HepG2 (cell line): ENCODE measurements at regions not wholly inside any gene's neighbourhood (a gene's known extent, or its start where the extent isn't known, plus 50 kb on each side); places are given as distances from the start of the nearest gene placed in this dataset.

Experiments
- ATAC-seq: fragments of 200-7000 bp; cut with Tn5 transposase; 3 replicates; pipeline ENCODE4 v1.9.1; 2020; ENCODE audit warnings: mild to moderate bottlenecking, moderate library complexity
- BruUV-seq: library from RNA; stranded (reverse); fragments of 400-500 nt; replicated peaks from 2 replicates; lab custom pipeline; 2021; lab: Mats Ljungman, UMichigan
- CTCF ChIA-PET: fragments of 300-600 bp; formaldehyde crosslinking; extraction: SDS; loops from one replicate; lab custom pipeline; 2021; ENCODE audit warnings: low total read pairs, inconsistent platforms, low intra/inter-chr PET ratio; lab: Yijun Ruan, JAX
- POLR2A ChIA-PET: fragments of 350-600 bp; sonication (Branson Sonifier 250); formaldehyde crosslinking; loops from one replicate; lab custom pipeline; 2020; ENCODE audit warnings: antibody characterized with exemption, inconsistent platforms; lab: Yijun Ruan, JAX
- DNase-seq: peaks from one replicate; pipeline ENCODE4 v3.0.0-alpha.2; 2015; ENCODE audit warnings: low spot score
- FAIRE-seq: peaks from 3 replicates; lab custom pipeline; 2011; peaks lifted over from hg19 to GRCh38; lab: Jason Lieb, UNC
- H2AFZ ChIP-seq: one replicate; pipeline ENCODE4 v1.6.1; 2011; ENCODE audit warnings: low read length, inconsistent platforms
- H3K27ac ChIP-seq: fragments of 300-600 bp; 3 replicates; pipeline ENCODE4 v1.8.0; 2011; ENCODE audit warnings: mixed run types, mild to moderate bottlenecking, mixed read lengths, low read length, inconsistent platforms; ENCODE audit not compliant: insufficient read depth; ENCODE audit errors: extremely low read length
- H3K27me3 ChIP-seq, 2 experiments: fragments of 200-600 bp in 1 of 2; 2 replicates in 1 of 2; 3 replicates in 1 of 2; pipeline versions ENCODE4 v1.6.0 to v1.8.0; 2011; ENCODE audit warnings: low read length in 2 of 2, mild to moderate bottlenecking in 2 of 2, moderate library complexity in 2 of 2, inconsistent platforms in 1 of 2; ENCODE audit not compliant: insufficient read depth in 2 of 2, control insufficient read depth in 1 of 2
- H3K36me3 ChIP-seq, 2 experiments: fragments of 200-600 bp in 1 of 2; replicated peaks in 1 of 2; 2 replicates in 1 of 2; 3 replicates in 1 of 2; pipeline versions ENCODE4 v1.5.1 to v1.8.0; 2011; ENCODE audit warnings: low read length in 2 of 2, inconsistent platforms in 1 of 2; ENCODE audit not compliant: insufficient read depth in 2 of 2, control insufficient read depth in 1 of 2
- H3K4me1 ChIP-seq: 2 replicates; pipeline ENCODE4 v1.5.1; 2012; ENCODE audit warnings: low read length, inconsistent platforms; ENCODE audit not compliant: insufficient read depth
- H3K4me2 ChIP-seq: 2 replicates; pipeline ENCODE4 v1.6.0; 2011; ENCODE audit warnings: low read depth, low read length, inconsistent platforms
- H3K4me3 ChIP-seq, 3 experiments: fragments of 200-600 bp in 1 of 3; sonication (generic), shearing (Covaris generic) in 1 of 3; replicated peaks in 1 of 3; 2 replicates each; pipeline ENCODE4 v1.5.1; 2011 to 2016; ENCODE audit warnings: low read length in 3 of 3, inconsistent platforms in 2 of 3, low read depth in 2 of 3, mild to moderate bottlenecking in 2 of 3, control low read depth in 1 of 3, mixed read lengths in 1 of 3; ENCODE audit not compliant: insufficient read depth in 1 of 3
- H3K79me2 ChIP-seq: one replicate; pipeline ENCODE4 v1.6.1; 2011; ENCODE audit warnings: low read length, inconsistent platforms; ENCODE audit not compliant: insufficient read depth
- H3K9ac ChIP-seq: 2 replicates; pipeline ENCODE4 v1.6.0; 2011; ENCODE audit warnings: mild to moderate bottlenecking, low read depth, low read length, inconsistent platforms; ENCODE audit not compliant: insufficient read depth
- H3K9me3 ChIP-seq: 2 replicates; pipeline ENCODE4 v1.5.1; 2012; ENCODE audit warnings: mild to moderate bottlenecking, low read length
- H4K20me1 ChIP-seq: 2 replicates; pipeline ENCODE4 v1.6.0; 2011; ENCODE audit warnings: inconsistent platforms, mild to moderate bottlenecking, low read length, moderate library complexity; ENCODE audit not compliant: insufficient read depth
- CC2D1A ChIP-seq: sonication (generic); formaldehyde crosslinking; IDR thresholded peaks from 2 replicates; pipeline ENCODE4 v1.8.1; 2023; ENCODE audit warnings: mild to moderate bottlenecking, missing genetic modification reagents
- FOXA3 ChIP-seq: IDR thresholded peaks from 2 replicates; pipeline ENCODE4 v1.6.1; 2016; ENCODE audit warnings: missing genetic modification reagents, missing compliant biosample characterization
- HOMEZ ChIP-seq: IDR thresholded peaks from 2 replicates; pipeline ENCODE4 v1.6.1; 2016; ENCODE audit warnings: low read depth
- MTA1 ChIP-seq: sonication (generic); formaldehyde crosslinking; IDR thresholded peaks from 2 replicates; pipeline ENCODE4 v1.4.0; 2020; ENCODE audit warnings: missing genetic modification reagents, mild to moderate bottlenecking, borderline replicate concordance
- MTF1 ChIP-seq: sonication (generic); formaldehyde crosslinking; IDR thresholded peaks from 2 replicates; pipeline ENCODE4 v1.5.0; 2020; ENCODE audit warnings: missing genetic modification reagents
- REXO4 ChIP-seq: sonication (generic); formaldehyde crosslinking; IDR thresholded peaks from 2 replicates; pipeline ENCODE4 v1.8.0; 2022; ENCODE audit warnings: missing genetic modification reagents, mild to moderate bottlenecking, borderline replicate concordance
- TAF15 ChIP-seq: fragments of 200-400 bp; formaldehyde crosslinking; IDR thresholded peaks from one replicate; pipeline ENCODE4 v1.6.1; 2018; ENCODE audit warnings: mild to moderate bottlenecking, low read depth, low read length; ENCODE audit not compliant: poor library complexity, severe bottlenecking
- THAP9 ChIP-seq: sonication (generic); formaldehyde crosslinking; IDR thresholded peaks from 2 replicates; pipeline ENCODE4; 2020; ENCODE audit warnings: missing genetic modification reagents, mild to moderate bottlenecking, borderline replicate concordance
- TMF1 ChIP-seq: sonication (generic); formaldehyde crosslinking; IDR thresholded peaks from 2 replicates; pipeline ENCODE4 v1.8.1; 2022; ENCODE audit warnings: low read depth, missing genetic modification reagents
- ZGPAT ChIP-seq: IDR thresholded peaks from 2 replicates; pipeline ENCODE4 v1.6.1; 2016; ENCODE audit warnings: mild to moderate bottlenecking
- ZNF337 ChIP-seq: sonication (generic); formaldehyde crosslinking; IDR thresholded peaks from 2 replicates; pipeline ENCODE4 v1.5.1; 2020; ENCODE audit warnings: missing genetic modification reagents, low read depth, mild to moderate bottlenecking, borderline replicate concordance
- ZNF546 ChIP-seq: sonication (generic); formaldehyde crosslinking; conservative IDR thresholded peaks from 2 replicates; pipeline ENCODE4 v1.8.1; 2023; ENCODE audit warnings: mild to moderate bottlenecking, missing genetic modification reagents
- ZNF567 ChIP-seq: sonication (generic); formaldehyde crosslinking; IDR thresholded peaks from 2 replicates; pipeline ENCODE4 v1.8.1; 2023; ENCODE audit warnings: mild to moderate bottlenecking, missing genetic modification reagents, borderline replicate concordance
- ZNF704 ChIP-seq: sonication (generic); formaldehyde crosslinking; IDR thresholded peaks from 2 replicates; pipeline ENCODE4 v1.8.1; 2023; ENCODE audit warnings: mild to moderate bottlenecking, inconsistent platforms, moderate library complexity, missing genetic modification reagents, borderline replicate concordance
- ZNF772 ChIP-seq: sonication (generic); formaldehyde crosslinking; IDR thresholded peaks from 2 replicates; pipeline ENCODE4 v1.5.0; 2020; ENCODE audit warnings: mild to moderate bottlenecking, missing genetic modification reagents
- ZNF788 ChIP-seq: sonication (generic); formaldehyde crosslinking; IDR thresholded peaks from 2 replicates; pipeline ENCODE4 v1.5.0; 2020; ENCODE audit warnings: mild to moderate bottlenecking, missing genetic modification reagents, borderline replicate concordance
- ZNF891 ChIP-seq: sonication (generic); formaldehyde crosslinking; IDR thresholded peaks from 2 replicates; pipeline ENCODE4 v1.5.0; 2020; ENCODE audit warnings: mild to moderate bottlenecking, missing genetic modification reagents
- WGBS: methylation state at CpG from one replicate; pipeline ENCODE4 v1.1.6; 2017; ENCODE audit warnings: low lambda C conversion rate; 5-methylcytosine and 5-hydroxymethylcytosine counted together
- in situ Hi-C: cut with HindIII; loops from 2 replicates; pipeline ENCODE4 v1.10.0; 2017; ENCODE audit warnings: low pct_unique_long_range_greater_than_20kb; ENCODE audit not compliant: extremely low pct_ligation_motif_present
- intact Hi-C: fragments of 100-400 bp; cut with micrococcal nuclease; formaldehyde crosslinking; loops from one replicate; pipeline ENCODE4 v1.10.0; 2022; ENCODE audit not compliant: unreplicated experiment

- no peak for TF ChIP-seq HOMEZ (CRISPR knock-in tag)
- TF ChIP-seq, all 625 proteins: peak for 0
These were observed 57.4 kb upstream of the SLC6A14 start (continued) for GRCh38 chrX:116378961-116379360.

- FAIRE-seq, result no peak
- POLR2A ChIA-PET, result no interaction called here
- BruUV-seq, result no TSS peak
- Histone ChIP-seq H3K79me2 (no peaks in the 10 kb centered on the region), H3K4me2 (no peak overlapping the region), H3K27me3 (no peaks in the 10 kb centered on the region), H3K27ac (no peak overlapping the region), H3K9me3 (no peaks in the 10 kb centered on the region), H3K4me1 (no peaks in the 10 kb centered on the region), H2AFZ (no peak overlapping the region), H3K9ac (no peak overlapping the region), H3K4me3 (no peak overlapping the region), H3K36me3 (no peaks in the 10 kb centered on the region), H4K20me1 (no peaks in the 10 kb centered on the region)
- no peak for DNase-seq
- ATAC-seq, result no peak
- intact Hi-C loops, result no loop called here
- CTCF ChIA-PET, result no interaction called here
- no CpG with 5 or more reads among the region's 4 CpGs for WGBS
- in situ Hi-C loops, result no loop called here
- no peak for TF ChIP-seq ZNF567
- no peak for TF ChIP-seq TAF15
- no peak for TF ChIP-seq ZNF772 (CRISPR knock-in tag)
- TF ChIP-seq ZNF546 (CRISPR knock-in tag), result no peak
- TF ChIP-seq ZNF788 (CRISPR knock-in tag), result no peak
- no peak for TF ChIP-seq REXO4 (CRISPR knock-in tag)
- TF ChIP-seq FOXA3, result no peak
- TF ChIP-seq MTA1 (CRISPR knock-in tag), result no peak
- no peak for TF ChIP-seq ZNF337 (CRISPR knock-in tag)
- no peak for TF ChIP-seq ZNF704 (CRISPR knock-in tag)
- TF ChIP-seq TMF1 (CRISPR knock-in tag), result no peak
- TF ChIP-seq CC2D1A (CRISPR knock-in tag), result no peak
- TF ChIP-seq MTF1 (CRISPR knock-in tag), result no peak
- no peak for TF ChIP-seq THAP9 (CRISPR knock-in tag)
- no peak for TF ChIP-seq ZGPAT (CRISPR knock-in tag)
- no peak for TF ChIP-seq ZNF891 (CRISPR knock-in tag)
These were observed 56.6 kb upstream of the SLC6A14 start for GRCh38 chrX:116379854-116380253.
